ENCODE measurements at regions not wholly inside any gene's neighbourhood (a gene's known extent, or its start where the extent isn't known, plus 50 kb on each side); places are given as distances from the start of the nearest gene placed in this dataset.

DNA sequence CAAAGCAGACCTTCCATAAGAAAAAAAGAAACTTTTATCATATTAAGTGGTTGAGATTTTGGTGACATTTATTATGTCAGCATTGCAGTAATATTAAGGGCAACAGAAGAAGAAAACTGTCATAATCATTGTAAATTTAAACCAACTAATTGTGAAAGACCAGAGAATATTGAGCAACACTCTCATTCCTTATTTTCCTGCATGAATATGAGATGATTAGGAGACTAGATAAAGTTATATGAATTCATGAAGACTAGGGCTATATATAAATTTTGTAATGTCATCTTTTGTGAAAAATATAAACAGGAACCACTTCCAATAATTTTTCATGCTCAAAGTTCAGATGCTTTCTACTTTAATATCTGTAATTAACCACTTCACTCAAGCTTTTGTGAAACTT, 974.5 kb upstream of the CDH10 start (continued):
- TF ChIP-seq, protein P1, sequence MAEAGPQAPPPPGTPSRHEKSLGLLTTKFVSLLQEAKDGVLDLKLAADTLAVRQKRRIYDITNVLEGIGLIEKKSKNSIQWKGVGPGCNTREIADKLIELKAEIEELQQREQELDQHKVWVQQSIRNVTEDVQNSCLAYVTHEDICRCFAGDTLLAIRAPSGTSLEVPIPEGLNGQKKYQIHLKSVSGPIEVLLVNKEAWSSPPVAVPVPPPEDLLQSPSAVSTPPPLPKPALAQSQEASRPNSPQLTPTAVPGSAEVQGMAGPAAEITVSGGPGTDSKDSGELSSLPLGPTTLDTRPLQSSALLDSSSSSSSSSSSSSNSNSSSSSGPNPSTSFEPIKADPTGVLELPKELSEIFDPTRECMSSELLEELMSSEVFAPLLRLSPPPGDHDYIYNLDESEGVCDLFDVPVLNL (CRISPR knock-in tag; IDR thresholded peaks at IDR 0.05; ENCODE audit: borderline replicate concordance, low read depth), result no peak
- no peak for TF ChIP-seq ZNF263 (CRISPR knock-in tag; IDR thresholded peaks at IDR 0.05; ENCODE audit: low read depth)
- TF ChIP-seq, protein P2, sequence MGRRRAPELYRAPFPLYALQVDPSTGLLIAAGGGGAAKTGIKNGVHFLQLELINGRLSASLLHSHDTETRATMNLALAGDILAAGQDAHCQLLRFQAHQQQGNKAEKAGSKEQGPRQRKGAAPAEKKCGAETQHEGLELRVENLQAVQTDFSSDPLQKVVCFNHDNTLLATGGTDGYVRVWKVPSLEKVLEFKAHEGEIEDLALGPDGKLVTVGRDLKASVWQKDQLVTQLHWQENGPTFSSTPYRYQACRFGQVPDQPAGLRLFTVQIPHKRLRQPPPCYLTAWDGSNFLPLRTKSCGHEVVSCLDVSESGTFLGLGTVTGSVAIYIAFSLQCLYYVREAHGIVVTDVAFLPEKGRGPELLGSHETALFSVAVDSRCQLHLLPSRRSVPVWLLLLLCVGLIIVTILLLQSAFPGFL (CRISPR knock-in tag; IDR thresholded peaks at IDR 0.05; ENCODE audit: borderline replicate concordance), result no peak
- TF ChIP-seq ESRRA (CRISPR knock-in tag; IDR thresholded peaks at IDR 0.05; ENCODE audit: borderline replicate concordance), result no peak
- TF ChIP-seq ZNF219 (CRISPR knock-in tag; IDR thresholded peaks at IDR 0.05; ENCODE audit: borderline replicate concordance), result no peak

DNA sequence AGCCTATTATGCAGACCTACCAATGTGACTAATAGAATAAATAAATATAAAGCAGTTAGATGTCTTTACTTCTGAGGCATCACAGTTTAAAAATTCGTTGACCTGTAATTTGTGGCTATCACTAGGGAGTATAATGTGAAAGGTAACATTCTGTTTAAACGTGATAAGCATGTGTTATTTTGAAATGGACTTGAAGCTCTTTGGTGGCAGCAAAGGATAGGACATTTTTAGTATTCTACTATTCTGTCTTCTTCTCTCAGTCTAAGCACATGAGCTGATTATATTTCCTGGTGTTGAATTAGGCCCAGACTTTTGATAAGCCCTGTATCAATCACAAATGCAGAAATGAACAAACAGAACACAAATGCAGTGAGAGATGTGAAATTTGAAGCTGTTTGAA, 974.0 kb upstream of the CDH10 start:
- Mint-ChIP-seq H3K27ac (no peak overlapping the region), H3K27me3 (ENCODE audit: low read depth) (no peaks in the 10 kb centered on the region), H3K36me3 (peaks cover 10% of the 10 kb centered on the region), H3K4me3 (no peak overlapping the region), H3K9me3 (peaks cover 15% of the 10 kb centered on the region), H3K4me1 (no peaks in the 10 kb centered on the region)
- ATAC-seq (no peak), DNase-seq (ENCODE audit: low spot score) (no peak)
- ChIA-PET CTCF (no interaction called here), POLR2A (no interaction called here)
- TF ChIP-seq ZNF121 (CRISPR knock-in tag; IDR thresholded peaks at IDR 0.05) (no peak), ESRRA (CRISPR knock-in tag; IDR thresholded peaks at IDR 0.05; ENCODE audit: borderline replicate concordance) (no peak)

DNA sequence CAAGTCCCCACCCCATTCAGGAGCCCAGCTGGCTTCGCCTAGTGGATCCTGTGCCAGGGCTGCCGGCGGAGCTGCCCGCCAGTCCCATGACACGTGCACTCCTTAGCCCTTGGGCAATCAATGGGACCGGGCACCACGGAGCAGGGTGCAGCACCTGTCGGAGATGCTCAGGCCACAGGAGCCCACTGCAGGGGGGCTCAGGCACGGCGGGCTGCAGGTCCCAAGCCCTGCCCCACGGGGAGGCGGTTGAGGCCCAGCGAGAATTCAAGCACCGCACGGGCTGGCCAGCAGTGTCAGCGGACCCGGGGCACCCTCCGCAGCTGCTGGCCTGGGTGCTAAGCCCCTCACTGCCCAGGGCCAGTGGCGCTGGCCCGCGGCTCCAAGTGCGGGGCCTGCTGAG, 969.7 kb upstream of the CDH10 start:
- Mint-ChIP-seq H3K9me3 (peaks cover 37% of the 10 kb centered on the region), H3K27ac (no peak overlapping the region), H3K4me3 (no peak overlapping the region), H3K4me1 (no peaks in the 10 kb centered on the region), H3K36me3 (peaks cover 15% of the 10 kb centered on the region), H3K27me3 (ENCODE audit: low read depth) (no peaks in the 10 kb centered on the region)
- DNase-seq (ENCODE audit: low spot score), result no peak
- ATAC-seq, result no peak
- ChIA-PET POLR2A (no interaction called here), CTCF (no interaction called here)
- TF ChIP-seq, protein P3, sequence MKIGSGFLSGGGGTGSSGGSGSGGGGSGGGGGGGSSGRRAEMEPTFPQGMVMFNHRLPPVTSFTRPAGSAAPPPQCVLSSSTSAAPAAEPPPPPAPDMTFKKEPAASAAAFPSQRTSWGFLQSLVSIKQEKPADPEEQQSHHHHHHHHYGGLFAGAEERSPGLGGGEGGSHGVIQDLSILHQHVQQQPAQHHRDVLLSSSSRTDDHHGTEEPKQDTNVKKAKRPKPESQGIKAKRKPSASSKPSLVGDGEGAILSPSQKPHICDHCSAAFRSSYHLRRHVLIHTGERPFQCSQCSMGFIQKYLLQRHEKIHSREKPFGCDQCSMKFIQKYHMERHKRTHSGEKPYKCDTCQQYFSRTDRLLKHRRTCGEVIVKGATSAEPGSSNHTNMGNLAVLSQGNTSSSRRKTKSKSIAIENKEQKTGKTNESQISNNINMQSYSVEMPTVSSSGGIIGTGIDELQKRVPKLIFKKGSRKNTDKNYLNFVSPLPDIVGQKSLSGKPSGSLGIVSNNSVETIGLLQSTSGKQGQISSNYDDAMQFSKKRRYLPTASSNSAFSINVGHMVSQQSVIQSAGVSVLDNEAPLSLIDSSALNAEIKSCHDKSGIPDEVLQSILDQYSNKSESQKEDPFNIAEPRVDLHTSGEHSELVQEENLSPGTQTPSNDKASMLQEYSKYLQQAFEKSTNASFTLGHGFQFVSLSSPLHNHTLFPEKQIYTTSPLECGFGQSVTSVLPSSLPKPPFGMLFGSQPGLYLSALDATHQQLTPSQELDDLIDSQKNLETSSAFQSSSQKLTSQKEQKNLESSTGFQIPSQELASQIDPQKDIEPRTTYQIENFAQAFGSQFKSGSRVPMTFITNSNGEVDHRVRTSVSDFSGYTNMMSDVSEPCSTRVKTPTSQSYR (CRISPR knock-in tag; IDR thresholded peaks at IDR 0.05), result no peak
- no peak for TF ChIP-seq NFATC4 (CRISPR knock-in tag; IDR thresholded peaks at IDR 0.05)
- TF ChIP-seq, protein P4, sequence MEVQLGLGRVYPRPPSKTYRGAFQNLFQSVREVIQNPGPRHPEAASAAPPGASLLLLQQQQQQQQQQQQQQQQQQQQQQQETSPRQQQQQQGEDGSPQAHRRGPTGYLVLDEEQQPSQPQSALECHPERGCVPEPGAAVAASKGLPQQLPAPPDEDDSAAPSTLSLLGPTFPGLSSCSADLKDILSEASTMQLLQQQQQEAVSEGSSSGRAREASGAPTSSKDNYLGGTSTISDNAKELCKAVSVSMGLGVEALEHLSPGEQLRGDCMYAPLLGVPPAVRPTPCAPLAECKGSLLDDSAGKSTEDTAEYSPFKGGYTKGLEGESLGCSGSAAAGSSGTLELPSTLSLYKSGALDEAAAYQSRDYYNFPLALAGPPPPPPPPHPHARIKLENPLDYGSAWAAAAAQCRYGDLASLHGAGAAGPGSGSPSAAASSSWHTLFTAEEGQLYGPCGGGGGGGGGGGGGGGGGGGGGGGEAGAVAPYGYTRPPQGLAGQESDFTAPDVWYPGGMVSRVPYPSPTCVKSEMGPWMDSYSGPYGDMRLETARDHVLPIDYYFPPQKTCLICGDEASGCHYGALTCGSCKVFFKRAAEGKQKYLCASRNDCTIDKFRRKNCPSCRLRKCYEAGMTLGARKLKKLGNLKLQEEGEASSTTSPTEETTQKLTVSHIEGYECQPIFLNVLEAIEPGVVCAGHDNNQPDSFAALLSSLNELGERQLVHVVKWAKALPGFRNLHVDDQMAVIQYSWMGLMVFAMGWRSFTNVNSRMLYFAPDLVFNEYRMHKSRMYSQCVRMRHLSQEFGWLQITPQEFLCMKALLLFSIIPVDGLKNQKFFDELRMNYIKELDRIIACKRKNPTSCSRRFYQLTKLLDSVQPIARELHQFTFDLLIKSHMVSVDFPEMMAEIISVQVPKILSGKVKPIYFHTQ (CRISPR knock-in tag; IDR thresholded peaks at IDR 0.05), result no peak
- TF ChIP-seq RELA (CRISPR knock-in tag; IDR thresholded peaks at IDR 0.05; ENCODE audit: borderline replicate concordance), result no peak
- TF ChIP-seq KAT7 (CRISPR knock-in tag; IDR thresholded peaks at IDR 0.05; ENCODE audit: borderline replicate concordance), result no peak
- TF ChIP-seq MXD4 (CRISPR knock-in tag; IDR thresholded peaks at IDR 0.05; ENCODE audit: borderline replicate concordance), result no peak
- no peak for TF ChIP-seq SMAD4 (CRISPR knock-in tag; IDR thresholded peaks at IDR 0.05)
- TF ChIP-seq ZNF219 (CRISPR knock-in tag; IDR thresholded peaks at IDR 0.05; ENCODE audit: borderline replicate concordance), result no peak
- TF ChIP-seq JAZF1 (CRISPR knock-in tag; IDR thresholded peaks at IDR 0.05), result no peak
- TF ChIP-seq SMAD3 (CRISPR knock-in tag; IDR thresholded peaks at IDR 0.05; ENCODE audit: borderline replicate concordance), result no peak
- TF ChIP-seq ZNF671 (CRISPR knock-in tag; IDR thresholded peaks at IDR 0.05), result no peak
- no peak for TF ChIP-seq TCF7 (CRISPR knock-in tag; IDR thresholded peaks at IDR 0.05; ENCODE audit: low read depth)
- no peak for TF ChIP-seq NR2C2 (CRISPR knock-in tag; IDR thresholded peaks at IDR 0.05)
- TF ChIP-seq, protein P5, sequence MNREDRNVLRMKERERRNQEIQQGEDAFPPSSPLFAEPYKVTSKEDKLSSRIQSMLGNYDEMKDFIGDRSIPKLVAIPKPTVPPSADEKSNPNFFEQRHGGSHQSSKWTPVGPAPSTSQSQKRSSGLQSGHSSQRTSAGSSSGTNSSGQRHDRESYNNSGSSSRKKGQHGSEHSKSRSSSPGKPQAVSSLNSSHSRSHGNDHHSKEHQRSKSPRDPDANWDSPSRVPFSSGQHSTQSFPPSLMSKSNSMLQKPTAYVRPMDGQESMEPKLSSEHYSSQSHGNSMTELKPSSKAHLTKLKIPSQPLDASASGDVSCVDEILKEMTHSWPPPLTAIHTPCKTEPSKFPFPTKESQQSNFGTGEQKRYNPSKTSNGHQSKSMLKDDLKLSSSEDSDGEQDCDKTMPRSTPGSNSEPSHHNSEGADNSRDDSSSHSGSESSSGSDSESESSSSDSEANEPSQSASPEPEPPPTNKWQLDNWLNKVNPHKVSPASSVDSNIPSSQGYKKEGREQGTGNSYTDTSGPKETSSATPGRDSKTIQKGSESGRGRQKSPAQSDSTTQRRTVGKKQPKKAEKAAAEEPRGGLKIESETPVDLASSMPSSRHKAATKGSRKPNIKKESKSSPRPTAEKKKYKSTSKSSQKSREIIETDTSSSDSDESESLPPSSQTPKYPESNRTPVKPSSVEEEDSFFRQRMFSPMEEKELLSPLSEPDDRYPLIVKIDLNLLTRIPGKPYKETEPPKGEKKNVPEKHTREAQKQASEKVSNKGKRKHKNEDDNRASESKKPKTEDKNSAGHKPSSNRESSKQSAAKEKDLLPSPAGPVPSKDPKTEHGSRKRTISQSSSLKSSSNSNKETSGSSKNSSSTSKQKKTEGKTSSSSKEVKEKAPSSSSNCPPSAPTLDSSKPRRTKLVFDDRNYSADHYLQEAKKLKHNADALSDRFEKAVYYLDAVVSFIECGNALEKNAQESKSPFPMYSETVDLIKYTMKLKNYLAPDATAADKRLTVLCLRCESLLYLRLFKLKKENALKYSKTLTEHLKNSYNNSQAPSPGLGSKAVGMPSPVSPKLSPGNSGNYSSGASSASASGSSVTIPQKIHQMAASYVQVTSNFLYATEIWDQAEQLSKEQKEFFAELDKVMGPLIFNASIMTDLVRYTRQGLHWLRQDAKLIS (CRISPR knock-in tag; IDR thresholded peaks at IDR 0.05; ENCODE audit: borderline replicate concordance), result no peak
- no peak for TF ChIP-seq OVOL2 (CRISPR knock-in tag; IDR thresholded peaks at IDR 0.05; ENCODE audit: borderline replicate concordance)
- TF ChIP-seq, protein P6, sequence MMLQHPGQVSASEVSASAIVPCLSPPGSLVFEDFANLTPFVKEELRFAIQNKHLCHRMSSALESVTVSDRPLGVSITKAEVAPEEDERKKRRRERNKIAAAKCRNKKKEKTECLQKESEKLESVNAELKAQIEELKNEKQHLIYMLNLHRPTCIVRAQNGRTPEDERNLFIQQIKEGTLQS (CRISPR knock-in tag; conservative IDR thresholded peaks at IDR 0.05), result no peak
- TF ChIP-seq SP1 (CRISPR knock-in tag; conservative IDR thresholded peaks at IDR 0.05), result no peak

Measured in WTC11 (cell line).